Superior temporal gyrus (tissue), 1 donor: ENCODE measurements at regions not wholly inside any gene's neighbourhood (a gene's known extent, or its start where the extent isn't known, plus 50 kb on each side); places are given as distances from the start of the nearest gene placed in this dataset.

Source experiments
- DNase-seq: peaks from one replicate; pipeline ENCODE4 v3.0.0-alpha.2; 2016; ENCODE audit errors: extremely low spot score

GRCh38 chr9:108650826-108651225 lies 205.0 kb downstream of the ACTL7B start:
- DNase-seq, result no peak

DNA sequence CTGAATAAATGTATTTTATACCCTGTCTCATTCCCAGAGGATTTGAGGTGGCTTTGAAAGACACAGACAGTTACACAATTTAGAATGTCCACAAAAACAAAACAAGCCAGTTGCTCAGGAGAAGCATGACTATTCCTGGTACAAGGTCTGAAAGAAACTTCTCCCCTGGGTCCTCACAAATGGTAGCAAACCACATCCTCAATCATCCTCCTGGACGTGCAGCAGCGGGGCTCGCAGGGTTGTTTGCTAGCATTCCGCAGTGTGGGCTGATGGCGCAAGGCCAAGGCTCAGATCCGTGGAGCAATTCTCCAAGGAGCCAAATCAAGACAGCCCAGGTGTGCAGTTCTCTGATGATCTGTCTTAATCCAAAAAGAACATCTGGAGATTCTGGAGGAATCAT lies 210.3 kb downstream of the ACTL7B start:
- DNase-seq, result no peak

DNA sequence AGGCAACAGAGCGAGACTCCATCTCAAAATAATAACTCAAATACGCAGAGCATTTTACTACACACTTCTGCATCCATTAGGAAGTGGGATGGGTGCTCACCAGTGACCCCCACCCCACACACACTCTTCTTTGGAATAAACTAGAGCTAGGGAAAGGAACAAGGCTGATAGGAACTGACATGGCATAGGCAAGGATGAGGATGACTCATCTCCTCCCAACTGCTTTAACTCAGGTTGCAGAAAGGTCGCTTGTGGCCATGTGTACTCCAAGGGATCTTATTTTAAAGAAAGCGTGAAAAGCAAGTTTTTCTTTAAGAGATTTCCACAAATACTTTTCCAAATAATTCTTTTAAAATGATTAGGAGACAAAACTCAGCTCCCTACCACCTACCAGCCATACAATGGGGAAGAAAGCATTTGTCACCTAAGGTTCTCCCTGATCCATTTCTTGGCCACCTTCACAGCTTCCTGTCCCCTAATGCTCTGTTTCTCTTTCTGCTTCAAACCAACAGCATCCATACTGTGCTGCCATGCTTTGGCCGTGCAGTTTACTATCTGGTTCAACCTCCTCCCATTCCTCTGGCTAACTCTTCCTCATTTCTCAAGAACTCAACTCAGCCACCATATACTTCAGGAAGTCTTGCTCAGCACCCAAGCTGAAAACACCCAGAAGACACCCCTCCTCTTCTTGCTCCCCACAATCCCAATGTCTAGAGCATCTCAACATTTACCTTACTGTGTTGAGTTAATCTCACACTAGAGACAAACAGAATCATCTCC lies 211.9 kb downstream of the ACTL7B start:
- no peak for DNase-seq

DNA sequence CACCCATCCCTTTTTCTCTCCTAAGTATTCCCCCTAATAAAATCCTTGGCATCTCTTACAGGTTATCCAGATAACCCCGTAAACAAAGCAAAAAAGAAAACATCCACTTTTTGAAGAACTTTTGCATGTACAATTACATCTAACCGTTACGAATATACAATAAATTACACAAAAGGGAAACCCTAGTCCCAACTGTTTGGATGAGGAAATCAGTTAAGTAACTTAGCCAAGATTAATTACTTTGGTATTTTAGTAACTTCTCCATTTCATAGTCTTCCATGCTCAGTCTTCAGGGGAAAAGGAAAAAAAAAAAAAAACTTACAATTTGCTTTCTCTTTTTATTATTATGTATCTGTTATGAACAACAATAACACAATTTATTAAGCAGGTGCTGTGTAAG lies 212.9 kb downstream of the ACTL7B start:
- DNase-seq, result no peak

GRCh38 chr9:108640230-108640629 lies 215.6 kb downstream of the ACTL7B start:
- no peak for DNase-seq

GRCh38 chr9:108639696-108640095 lies 216.1 kb downstream of the ACTL7B start:
- no peak for DNase-seq

DNA sequence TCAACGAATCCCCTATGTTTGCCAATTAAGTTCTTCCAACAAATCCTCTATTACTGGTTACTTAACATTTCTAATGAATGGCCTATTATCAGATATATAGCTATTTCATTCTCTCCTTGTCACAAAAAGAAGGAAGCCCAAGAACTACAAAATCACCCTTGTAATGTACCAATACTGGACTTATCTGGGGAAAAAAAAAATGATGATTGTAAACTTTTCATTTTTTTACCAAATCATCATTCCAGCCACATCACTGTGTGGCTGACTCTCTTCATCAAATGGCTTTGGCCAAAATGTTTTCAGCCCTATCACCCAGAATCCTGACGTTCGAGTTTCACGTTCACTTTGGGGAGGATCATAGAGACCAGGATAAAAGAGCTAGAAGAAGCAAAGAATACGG lies 216.7 kb downstream of the ACTL7B start:
- DNase-seq, result no peak

- DNase-seq, result no peak
Measured at GRCh38 chr9:108637340-108637739, 218.4 kb downstream of the ACTL7B start.

DNA sequence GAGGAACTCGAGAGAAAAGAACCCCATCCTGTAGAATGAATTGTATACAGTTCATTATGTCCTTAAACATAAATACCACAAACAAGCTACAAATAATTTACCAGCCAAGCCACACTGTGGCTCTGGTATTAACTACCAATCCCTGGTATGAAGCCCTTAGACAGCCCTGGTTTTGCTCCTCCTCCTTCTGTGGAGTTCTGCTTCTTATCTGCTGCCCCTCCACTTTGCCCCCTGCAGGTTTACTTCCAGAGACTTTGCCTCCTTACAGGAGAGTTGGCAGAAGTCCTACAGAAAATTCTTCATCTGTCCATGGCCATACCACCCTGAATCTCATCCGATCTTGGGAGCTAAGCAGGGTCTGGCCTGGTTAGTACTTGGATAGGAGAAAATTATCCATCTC lies 219.8 kb downstream of the ACTL7B start:
- DNase-seq, result no peak

DNA sequence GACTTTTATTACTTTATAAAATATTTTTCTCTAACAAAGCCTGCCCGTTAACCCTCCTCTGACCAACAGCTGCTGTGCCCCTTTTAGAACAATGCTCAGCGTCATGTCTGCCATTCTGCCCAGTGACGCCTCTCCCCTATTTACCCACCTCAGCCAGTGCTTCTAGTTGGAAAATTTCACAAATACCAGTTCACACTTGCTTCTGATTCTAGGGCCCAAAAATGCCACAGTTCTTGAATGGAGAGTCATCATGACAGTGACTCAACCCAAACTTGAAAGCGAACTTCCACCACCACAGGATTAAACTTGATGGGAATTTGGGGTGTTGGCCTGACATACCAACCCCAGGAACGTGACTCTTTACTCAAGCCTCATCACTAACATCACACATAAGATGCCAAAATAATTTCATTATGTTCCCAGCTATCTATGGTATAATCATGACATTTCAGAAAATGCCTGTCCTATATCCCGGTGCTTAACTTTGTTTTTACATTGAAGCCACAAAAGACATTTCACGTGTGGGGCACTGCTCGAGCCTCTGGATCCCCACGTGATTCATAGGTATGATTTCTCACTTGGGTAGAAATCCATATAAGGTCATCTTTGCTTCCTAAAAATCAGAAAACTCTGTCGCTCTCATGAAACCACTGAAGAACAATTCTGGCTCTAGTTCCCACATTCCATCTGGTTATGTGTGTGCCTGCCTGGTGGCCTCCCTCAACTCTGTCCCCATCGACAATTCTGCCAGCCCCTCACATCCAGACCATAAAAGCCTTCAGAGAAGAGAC lies 220.9 kb downstream of the ACTL7B start:
- DNase-seq, result no peak

GRCh38 chr9:108634204-108634603 lies 221.6 kb downstream of the ACTL7B start:
- DNase-seq, result no peak

- no peak for DNase-seq
Measured at GRCh38 chr9:108631496-108632285, 224.1 kb downstream of the ACTL7B start.

DNA sequence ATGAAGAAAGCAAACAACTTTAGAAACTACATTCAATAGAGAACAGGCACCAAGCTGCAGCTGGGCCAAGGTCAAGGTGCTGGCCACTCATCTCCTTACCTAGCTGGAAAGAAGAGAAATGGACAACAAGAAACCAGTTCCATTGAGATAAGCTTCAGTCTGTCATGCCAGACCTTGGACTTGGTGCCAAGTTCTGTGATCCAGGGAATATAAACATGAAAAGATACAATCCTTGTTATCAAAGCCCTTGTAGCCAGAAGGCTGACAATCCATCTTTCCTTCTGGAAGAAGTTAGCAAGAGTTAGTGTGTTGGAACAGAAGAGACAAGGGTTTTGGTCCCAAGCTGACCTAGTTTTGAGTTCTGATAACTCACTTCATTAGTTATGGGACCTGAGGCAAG lies 227.5 kb downstream of the ACTL7B start:
- DNase-seq, result no peak

GRCh38 chr9:108626743-108627142 lies 229.0 kb downstream of the ACTL7B start:
- DNase-seq, result no peak

DNA sequence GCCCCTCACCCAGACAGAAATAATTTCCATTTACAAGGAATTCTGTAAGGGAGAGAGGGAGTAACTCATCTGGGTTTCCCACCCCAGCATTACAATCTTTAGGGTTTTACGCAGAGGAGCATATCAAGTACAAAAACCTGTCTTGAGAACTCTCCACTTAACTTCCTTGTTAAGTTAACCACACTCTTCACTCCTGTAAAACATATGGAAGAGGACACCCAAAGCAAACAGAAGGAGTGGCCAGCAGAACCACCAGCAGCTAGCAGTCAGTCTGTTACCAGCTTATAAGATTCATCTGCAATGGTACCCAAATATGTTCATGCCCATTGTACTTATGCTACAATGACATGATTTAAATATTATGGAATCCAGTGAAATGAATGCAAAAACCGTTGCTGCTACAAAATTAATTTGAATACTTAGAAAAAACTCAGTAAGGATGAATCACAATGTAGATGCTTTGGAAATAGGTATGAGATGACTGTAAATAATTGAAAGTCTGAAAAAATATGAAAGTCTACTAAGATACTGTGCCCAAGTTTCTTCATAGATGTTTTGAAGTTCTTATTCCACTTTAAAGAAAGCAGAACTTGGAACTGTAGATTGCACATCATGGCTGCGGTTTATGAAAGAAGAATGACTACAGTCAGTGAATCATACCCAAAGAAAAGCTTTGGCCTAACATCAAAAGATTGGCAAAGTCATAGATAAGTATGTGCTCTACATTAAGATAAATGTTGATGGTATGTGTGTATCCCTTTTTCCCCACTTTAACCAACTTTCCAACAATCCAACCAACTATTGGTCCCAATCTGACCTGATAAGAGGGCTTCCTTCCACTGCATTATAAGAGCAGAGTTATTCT lies 233.6 kb downstream of the ACTL7B start:
- no peak for DNase-seq

GRCh38 chr9:108620767-108621166 lies 235.0 kb downstream of the ACTL7B start:
- no peak for DNase-seq

GRCh38 chr9:108618906-108619550 lies 236.8 kb downstream of the ACTL7B start:
- no peak for DNase-seq

GRCh38 chr9:108617676-108618075 lies 238.1 kb downstream of the ACTL7B start:
- DNase-seq, result no peak

DNA sequence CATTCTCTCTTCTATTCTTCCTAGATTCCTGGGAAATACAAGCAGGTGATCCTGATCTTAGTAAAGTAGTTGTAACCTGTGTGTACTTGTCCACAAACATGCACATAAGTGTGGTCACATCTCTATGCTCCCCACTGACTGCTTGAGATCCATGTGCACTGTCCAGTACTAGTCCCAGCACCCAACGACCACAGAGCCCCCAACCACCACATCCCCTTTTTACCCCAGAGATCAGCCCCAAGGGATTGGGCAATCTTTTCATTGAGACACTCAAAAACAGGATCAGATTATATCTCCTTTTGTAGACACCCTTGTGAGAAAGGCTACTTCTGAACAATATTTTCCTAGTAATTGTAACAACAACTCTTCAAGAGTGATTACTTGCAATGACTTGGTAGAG lies 240.6 kb downstream of the ACTL7B start:
- no peak for DNase-seq

DNA sequence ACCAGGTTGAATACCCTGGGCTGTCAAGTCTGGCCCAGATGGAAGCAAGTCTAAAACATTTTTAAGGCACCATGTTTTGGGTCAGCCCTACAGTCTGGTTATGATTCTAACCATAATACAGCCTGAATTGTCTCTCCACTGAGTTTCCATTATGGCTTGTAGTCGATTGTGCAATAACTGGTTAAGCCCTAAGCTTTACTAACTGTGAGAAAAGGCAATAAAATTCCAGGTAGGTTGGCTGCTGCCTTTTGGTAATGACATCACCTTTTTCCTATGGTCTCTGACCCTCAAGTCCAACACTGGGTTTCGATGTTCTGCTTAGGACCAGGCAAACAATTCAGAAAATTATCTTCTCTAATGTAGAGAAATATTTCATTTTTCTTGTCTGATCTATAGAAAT lies 243.3 kb downstream of the ACTL7B start:
- no peak for DNase-seq

DNA sequence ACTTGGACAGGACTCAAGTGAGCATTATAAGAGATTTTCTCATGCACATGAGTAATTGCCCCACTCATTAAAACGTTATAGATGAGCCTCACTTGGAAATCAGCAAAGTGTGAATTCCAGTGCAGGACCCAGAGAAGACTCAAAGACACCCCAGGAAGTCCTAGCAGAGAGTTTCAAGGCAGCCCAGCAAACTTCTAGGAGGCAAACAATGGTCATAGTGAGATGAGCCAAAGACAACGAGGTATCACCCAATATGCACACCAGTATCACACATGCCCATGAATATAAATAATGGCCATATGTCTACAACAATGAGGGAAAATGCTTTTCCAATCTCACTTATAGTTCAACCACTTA lies 245.9 kb downstream of the ACTL7B start:
- DNase-seq, result no peak
